ENCODE measurements at regions not wholly inside any gene's neighbourhood (a gene's known extent, or its start where the extent isn't known, plus 50 kb on each side); places are given as distances from the start of the nearest gene placed in this dataset.

GRCh38 chr16:59161679-59162078, 427.6 kb upstream of the GOT2 start:
- TF ChIP-seq CTCF (IDR thresholded peaks at IDR 0.05; ENCODE audit: low read depth, low read length, poor library complexity, severe bottlenecking) (no peak), EZH2phosphoT487 (IDR thresholded peaks at IDR 0.05; ENCODE audit: borderline replicate concordance, low read length) (no peak)

All from DOHH2 (cell line).